Keratinocyte (primary cell): ENCODE measurements at regions not wholly inside any gene's neighbourhood (a gene's known extent, or its start where the extent isn't known, plus 50 kb on each side); places are given as distances from the start of the nearest gene placed in this dataset.

ENCODE experiments used
- DNase-seq: peaks from one replicate; pipeline ENCODE4 v3.0.0-alpha.2; 2011; ENCODE audit warnings: low read depth, missing footprints, low spot score
- FAIRE-seq: peaks from 2 replicates; lab custom pipeline; 2011; peaks lifted over from hg19 to GRCh38; lab: Jason Lieb, UNC
- H2AFZ ChIP-seq: 2 replicates; pipeline ENCODE4 v1.6.0; 2012; ENCODE audit warnings: low read length, control low read depth, inconsistent platforms; ENCODE audit not compliant: control insufficient read depth
- H3K27ac ChIP-seq: 2 replicates; pipeline ENCODE4 v1.5.1; 2011; ENCODE audit warnings: low read length; ENCODE audit not compliant: control insufficient read depth, insufficient read depth
- H3K27me3 ChIP-seq: 3 replicates; pipeline ENCODE4 v1.6.0; 2011; ENCODE audit warnings: low read length; ENCODE audit not compliant: control insufficient read depth, insufficient read depth; ENCODE audit errors: extremely low read depth
- H3K36me3 ChIP-seq, 2 experiments: 2 replicates in 1 of 2; 3 replicates in 1 of 2; pipeline ENCODE4 v1.5.1; 2011; ENCODE audit warnings: low read length in 2 of 2, mild to moderate bottlenecking in 1 of 2; ENCODE audit not compliant: control insufficient read depth in 2 of 2, insufficient read depth in 2 of 2; ENCODE audit errors: extremely low read depth in 1 of 2
- H3K4me1 ChIP-seq: 3 replicates; pipeline ENCODE4 v1.5.1; 2011; ENCODE audit warnings: low read length; ENCODE audit not compliant: control insufficient read depth, insufficient read depth; ENCODE audit errors: extremely low read depth
- H3K4me2 ChIP-seq: 3 replicates; pipeline ENCODE4 v1.6.0; 2011; ENCODE audit warnings: low read depth, low read length; ENCODE audit not compliant: control insufficient read depth, insufficient read depth; ENCODE audit errors: extremely low read depth
- H3K4me3 ChIP-seq, 3 experiments: fragments of 200-600 bp in 1 of 3; sonication (generic) in 1 of 3; 2 replicates in 2 of 3; 3 replicates in 1 of 3; pipeline ENCODE4 v1.5.1; 2011 to 2016; ENCODE audit warnings: low read length in 3 of 3, mild to moderate bottlenecking in 3 of 3, control low read depth in 2 of 3, inconsistent platforms in 1 of 3, low read depth in 1 of 3, mixed read lengths in 1 of 3, mixed run types in 1 of 3, moderate library complexity in 1 of 3; ENCODE audit not compliant: control insufficient read depth in 2 of 3, insufficient read depth in 2 of 3; ENCODE audit errors: extremely low read depth in 1 of 3
- H3K79me2 ChIP-seq: 2 replicates; pipeline ENCODE4 v1.6.0; 2012; ENCODE audit warnings: low read length; ENCODE audit not compliant: control insufficient read depth, insufficient read depth
- H3K9ac ChIP-seq: 3 replicates; pipeline ENCODE4 v1.6.0; 2011; ENCODE audit warnings: low read length; ENCODE audit not compliant: control insufficient read depth, insufficient read depth; ENCODE audit errors: extremely low read depth
- H3K9me1 ChIP-seq: 3 replicates; pipeline ENCODE4 v1.6.0; 2011; ENCODE audit warnings: low read length; ENCODE audit not compliant: control insufficient read depth, insufficient read depth; ENCODE audit errors: extremely low read depth
- H3K9me3 ChIP-seq: 2 replicates; pipeline ENCODE4 v1.5.1; 2012; ENCODE audit warnings: low read depth, low read length; ENCODE audit not compliant: control insufficient read depth
- H4K20me1 ChIP-seq: 3 replicates; pipeline ENCODE4 v1.6.0; 2011; ENCODE audit warnings: low read length; ENCODE audit not compliant: control insufficient read depth, insufficient read depth; ENCODE audit errors: extremely low read depth
- EZH2 ChIP-seq: IDR thresholded peaks from one replicate; pipeline ENCODE4 v1.6.1; 2012; ENCODE audit warnings: inconsistent platforms, mild to moderate bottlenecking, low read length, moderate library complexity
- dilution Hi-C: fragments of 300-500 bp; cut with MboI; formaldehyde crosslinking; loops from one replicate; pipeline ENCODE4 v1.7.0; 2020; ENCODE audit warnings: low sequenced_read_pairs; ENCODE audit not compliant: extremely low pct_ligation_motif_present
- TF ChIP-seq, protein P1 (sequence below), 3 experiments: IDR thresholded peaks in 1 of 3; conservative IDR thresholded peaks in 1 of 3; optimal IDR thresholded peaks in 1 of 3; 2 replicates in 2 of 3; 3 replicates in 1 of 3; pipeline versions ENCODE3 to v1.5.1; 2011; ENCODE audit warnings: low read length in 3 of 3, mild to moderate bottlenecking in 3 of 3, moderate library complexity in 2 of 3, control low read depth in 1 of 3, inconsistent platforms in 1 of 3; ENCODE audit not compliant: insufficient read depth in 2 of 3; ENCODE audit errors: extremely low read depth in 1 of 3

DNA sequence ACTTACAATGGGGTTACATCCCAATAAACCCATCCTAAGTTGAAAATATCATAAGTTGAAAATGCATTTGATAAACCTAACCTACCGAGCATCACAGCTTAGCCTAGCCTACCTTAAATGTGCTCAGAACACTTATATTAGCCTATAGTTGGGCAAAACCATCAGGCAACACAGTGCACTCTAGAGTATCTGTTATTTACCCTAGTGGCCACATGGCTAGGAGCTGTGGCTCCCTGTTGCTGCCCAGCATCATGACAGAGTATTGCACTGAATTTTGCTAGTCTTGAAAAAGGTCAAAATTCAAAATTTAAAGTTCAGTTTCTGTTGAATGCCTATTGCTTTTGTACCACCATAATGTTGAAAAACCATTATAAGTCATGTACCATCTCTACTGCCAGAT lies 482.7 kb upstream of the ZEB2 start:
- TF ChIP-seq EZH2: no peak
- TF ChIP-seq, protein P1, sequence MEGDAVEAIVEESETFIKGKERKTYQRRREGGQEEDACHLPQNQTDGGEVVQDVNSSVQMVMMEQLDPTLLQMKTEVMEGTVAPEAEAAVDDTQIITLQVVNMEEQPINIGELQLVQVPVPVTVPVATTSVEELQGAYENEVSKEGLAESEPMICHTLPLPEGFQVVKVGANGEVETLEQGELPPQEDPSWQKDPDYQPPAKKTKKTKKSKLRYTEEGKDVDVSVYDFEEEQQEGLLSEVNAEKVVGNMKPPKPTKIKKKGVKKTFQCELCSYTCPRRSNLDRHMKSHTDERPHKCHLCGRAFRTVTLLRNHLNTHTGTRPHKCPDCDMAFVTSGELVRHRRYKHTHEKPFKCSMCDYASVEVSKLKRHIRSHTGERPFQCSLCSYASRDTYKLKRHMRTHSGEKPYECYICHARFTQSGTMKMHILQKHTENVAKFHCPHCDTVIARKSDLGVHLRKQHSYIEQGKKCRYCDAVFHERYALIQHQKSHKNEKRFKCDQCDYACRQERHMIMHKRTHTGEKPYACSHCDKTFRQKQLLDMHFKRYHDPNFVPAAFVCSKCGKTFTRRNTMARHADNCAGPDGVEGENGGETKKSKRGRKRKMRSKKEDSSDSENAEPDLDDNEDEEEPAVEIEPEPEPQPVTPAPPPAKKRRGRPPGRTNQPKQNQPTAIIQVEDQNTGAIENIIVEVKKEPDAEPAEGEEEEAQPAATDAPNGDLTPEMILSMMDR (optimal IDR thresholded peaks at IDR 0.05 in 1 of 3, IDR thresholded peaks at IDR 0.05 in 1 of 3, conservative IDR thresholded peaks at IDR 0.05 in 1 of 3; ENCODE audit: extremely low read depth in 1 of 3, insufficient read depth in 2 of 3, low read length in 3 of 3): no peak
- Histone ChIP-seq H3K27ac (no peak overlapping the region), H3K4me2 (no peak overlapping the region), H2AFZ (no peak overlapping the region), H3K27me3 (no peaks in the 10 kb centered on the region), H3K4me1 (peaks cover 4% of the 10 kb centered on the region), H3K36me3 (no peaks in the 10 kb centered on the region), H3K9me3 (no peaks in the 10 kb centered on the region), H3K79me2 (no peaks in the 10 kb centered on the region), H3K9ac (no peak overlapping the region), H4K20me1 (no peaks in the 10 kb centered on the region), H3K4me3 (no peak overlapping the region), H3K9me1 (no peaks in the 10 kb centered on the region)
- no peak for DNase-seq
- FAIRE-seq: peak; percentile 13
- dilution Hi-C loops: no loop called here

DNA sequence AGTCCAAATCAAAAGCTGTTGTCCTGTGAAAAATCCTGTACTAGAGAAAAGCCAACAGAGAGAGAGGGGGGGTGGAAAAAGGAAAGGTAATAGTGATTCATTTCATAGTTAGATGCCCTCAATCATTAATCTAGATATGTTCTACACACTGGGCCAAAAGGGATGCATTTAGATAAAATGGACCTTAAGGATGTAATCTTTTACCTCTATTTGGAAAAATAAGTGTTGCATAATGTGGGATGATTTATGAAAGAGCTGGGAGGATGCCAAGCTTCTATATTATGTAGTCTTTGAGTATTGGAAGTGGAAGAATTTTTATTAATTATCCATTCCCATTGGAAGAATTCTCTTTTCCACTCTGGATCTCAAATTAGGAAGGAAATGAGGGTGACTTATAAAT lies 480.5 kb upstream of the ZEB2 start:
- TF ChIP-seq, protein P1 (optimal IDR thresholded peaks at IDR 0.05 in 1 of 3, IDR thresholded peaks at IDR 0.05 in 1 of 3, conservative IDR thresholded peaks at IDR 0.05 in 1 of 3; ENCODE audit: extremely low read depth in 1 of 3, insufficient read depth in 2 of 3, low read length in 3 of 3): no peak
- no peak for TF ChIP-seq EZH2
- Histone ChIP-seq H3K9me1 (no peaks in the 10 kb centered on the region), H3K9me3 (no peaks in the 10 kb centered on the region), H3K4me1 (no peaks in the 10 kb centered on the region), H4K20me1 (no peaks in the 10 kb centered on the region), H3K9ac (no peak overlapping the region), H3K4me3 (no peak overlapping the region), H2AFZ (no peak overlapping the region), H3K27ac (no peak overlapping the region), H3K4me2 (no peak overlapping the region), H3K27me3 (no peaks in the 10 kb centered on the region), H3K36me3 (no peaks in the 10 kb centered on the region), H3K79me2 (no peaks in the 10 kb centered on the region)
- dilution Hi-C loops: no loop called here
- DNase-seq (no peak), FAIRE-seq (no peak)
